NCI-H345 (cell line): ENCODE measurements at regions not wholly inside any gene's neighbourhood (a gene's known extent, or its start where the extent isn't known, plus 50 kb on each side); places are given as distances from the start of the nearest gene placed in this dataset.

Experiments used
- DNase-seq: peaks from one replicate; lab custom pipeline; 2025; lab: John Stamatoyannopoulos, UW

GRCh38 chr2:14530506-14530905 lies 102.0 kb upstream of the LRATD1 start:
- DNase-seq = no peak

- DNase-seq = no peak
Observed at GRCh38 chr2:14533131-14533757, 99.3 kb upstream of the LRATD1 start.

- DNase-seq = no peak
Observed at GRCh38 chr2:14535156-14535555, 97.4 kb upstream of the LRATD1 start.

- DNase-seq = no peak
Observed at GRCh38 chr2:14536976-14537375, 95.5 kb upstream of the LRATD1 start.

GRCh38 chr2:14540015-14540414 lies 92.5 kb upstream of the LRATD1 start:
- no peak for DNase-seq

- peak; percentile 42 for DNase-seq
Observed at GRCh38 chr2:14543284-14543683, 89.2 kb upstream of the LRATD1 start.

- no peak for DNase-seq
Observed at GRCh38 chr2:14544247-14544646, 88.3 kb upstream of the LRATD1 start.

- DNase-seq = no peak
Observed at GRCh38 chr2:14547830-14548229, 84.7 kb upstream of the LRATD1 start.

- DNase-seq = no peak
Observed at GRCh38 chr2:14550658-14551057, 81.9 kb upstream of the LRATD1 start.

GRCh38 chr2:14551069-14551468 lies 81.4 kb upstream of the LRATD1 start:
- DNase-seq = no peak

GRCh38 chr2:14552286-14552685 lies 80.2 kb upstream of the LRATD1 start:
- no peak for DNase-seq

GRCh38 chr2:14552818-14553217 lies 79.7 kb upstream of the LRATD1 start:
- no peak for DNase-seq

GRCh38 chr2:14554849-14555545 lies 77.5 kb upstream of the LRATD1 start:
- DNase-seq = no peak

- no peak for DNase-seq
Observed at GRCh38 chr2:14557111-14557510, 75.4 kb upstream of the LRATD1 start.

GRCh38 chr2:14557916-14558315 lies 74.6 kb upstream of the LRATD1 start:
- no peak for DNase-seq

GRCh38 chr2:14558335-14558919 lies 74.1 kb upstream of the LRATD1 start:
- DNase-seq = no peak

- peak; percentile 58 for DNase-seq
Observed at GRCh38 chr2:14560716-14561115, 71.8 kb upstream of the LRATD1 start.

- no peak for DNase-seq
Observed at GRCh38 chr2:14563324-14563723, 69.2 kb upstream of the LRATD1 start.

- no peak for DNase-seq
Observed at GRCh38 chr2:14565666-14566065, 66.9 kb upstream of the LRATD1 start.

GRCh38 chr2:14567561-14567960 lies 65.0 kb upstream of the LRATD1 start:
- no peak for DNase-seq

- no peak for DNase-seq
Observed at GRCh38 chr2:14569294-14569693, 63.2 kb upstream of the LRATD1 start.

- no peak for DNase-seq
Observed at GRCh38 chr2:14572633-14573032, 59.9 kb upstream of the LRATD1 start.

- DNase-seq = no peak
Observed at GRCh38 chr2:14577843-14578242, 54.7 kb upstream of the LRATD1 start.
